ENCODE measurements at regions not wholly inside any gene's neighbourhood (a gene's known extent, or its start where the extent isn't known, plus 50 kb on each side); places are given as distances from the start of the nearest gene placed in this dataset.
A peak's percentile ranks its signal among the peaks of the same experiment; 100 is the strongest.

DNA sequence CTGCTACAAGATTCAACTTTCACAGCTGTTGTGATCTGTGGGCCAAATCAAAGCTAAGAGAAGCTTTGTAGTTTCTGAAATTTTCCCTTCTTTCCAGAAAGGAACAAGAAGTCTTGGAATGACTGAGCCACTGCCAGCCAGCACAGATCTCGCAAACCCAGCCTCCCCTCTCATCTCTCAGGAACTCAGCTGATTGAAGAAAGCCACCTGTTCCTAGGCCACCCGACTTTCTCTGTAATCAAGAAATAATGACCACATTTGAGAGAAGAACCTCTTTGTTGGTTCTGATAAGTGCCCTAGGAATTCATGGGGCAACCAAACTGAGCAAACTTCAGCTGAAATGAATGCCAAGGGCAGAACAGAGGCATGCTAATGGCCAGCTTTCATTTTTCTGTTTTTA, 61.7 kb downstream of the HDGFL1 start:
- in situ Hi-C loops (cut with MboI; ENCODE audit: low sequenced_read_pairs) = no loop called here
- Histone ChIP-seq H4K91ac (ENCODE audit: insufficient read depth, low read depth, low read length) (no peak overlapping the region), H3K4me1 (ENCODE audit: control insufficient read depth, insufficient read depth, low read length) (no peaks in the 10 kb centered on the region; the same call in 1 of the 2 replicates), H3K9ac (ENCODE audit: low read depth, low read length) (no peak overlapping the region), H4K5ac (ENCODE audit: low read depth, low read length) (no peak overlapping the region), H2BK5ac (ENCODE audit: low read depth, low read length, poor library complexity, severe bottlenecking) (no peak overlapping the region), H2AFZ (replicated peaks; ENCODE audit: low read length, poor library complexity) (no peak overlapping the region), H2BK120ac (ENCODE audit: low read depth, low read length) (no peak overlapping the region), H3K79me1 (ENCODE audit: low read depth in 1 of 2, low read length in 2 of 2) (no peaks in the 10 kb centered on the region), H3K4ac (ENCODE audit: low read depth, low read length) (no peak overlapping the region), H3K23ac (ENCODE audit: low read depth, low read length) (no peak overlapping the region), H4K8ac (ENCODE audit: low read depth in 2 of 2, low read length in 2 of 2) (no peak overlapping the region), H3K18ac (ENCODE audit: low read depth, low read length) (no peak overlapping the region), H4K20me1 (ENCODE audit: insufficient read depth, low read length) (no peaks in the 10 kb centered on the region), H2AK9ac (replicated peaks; ENCODE audit: low read depth, low read length, poor library complexity) (no peak overlapping the region), H2AK5ac (ENCODE audit: low read depth, low read length) (no peak overlapping the region), H3K27ac (ENCODE audit: insufficient read depth, low read length) (peak overlapping the region; percentile 4; the same call in 1 of the 2 replicates), H3K9me3 (ENCODE audit: control insufficient read depth, insufficient read depth, low read length) (peaks cover 2% of the 10 kb centered on the region), H3K4me2 (ENCODE audit: low read depth, low read length) (peak overlapping the region; percentile 40), H2BK20ac (ENCODE audit: low read depth, low read length) (no peak overlapping the region), H3K14ac (replicated peaks; ENCODE audit: low read depth, low read length) (no peak overlapping the region), H3K27me3 (ENCODE audit: control insufficient read depth, insufficient read depth, low read length) (no peaks in the 10 kb centered on the region), H3K56ac (ENCODE audit: extremely low read depth, insufficient read depth, low read length) (no peak overlapping the region), H2BK15ac (ENCODE audit: low read depth, low read length) (no peak overlapping the region), H3K36me3 (ENCODE audit: control insufficient read depth, insufficient read depth, low read length) (no peaks in the 10 kb centered on the region), H3K4me3 (ENCODE audit: insufficient read depth, low read depth, low read length) (no peak overlapping the region), H3K9me1 (ENCODE audit: insufficient read depth, low read length) (no peaks in the 10 kb centered on the region)
- peak; percentile 65 for DNase-seq
- no CpG with 5 or more reads among the region's 2 CpGs for WGBS, 2 experiments (ENCODE audit: extremely low coverage in 2 of 2, insufficient read length in 1 of 2)
- intact Hi-C loops (cut with micrococcal nuclease) = no loop called here
- POLR2A ChIA-PET (ENCODE audit: unreplicated experiment) = interaction anchor here (0.5 kb wide), 1 partner anchor 85 kb away, joined by 5 read pairs; no protein-coding TSS in a partner anchor
- CTCF ChIA-PET = interaction anchor here (0.6 to 1.9 kb wide), 2 partner anchors 12 to 1031 kb away, joined by 3 to 6 read pairs; no protein-coding TSS in a partner anchor
- dilution Hi-C loops (cut with HindIII; ENCODE audit: low sequenced_read_pairs, unreplicated experiment) = no loop called here
- peak; percentile 85 for ATAC-seq (ENCODE audit: low read depth)
- TF ChIP-seq, protein P1, sequence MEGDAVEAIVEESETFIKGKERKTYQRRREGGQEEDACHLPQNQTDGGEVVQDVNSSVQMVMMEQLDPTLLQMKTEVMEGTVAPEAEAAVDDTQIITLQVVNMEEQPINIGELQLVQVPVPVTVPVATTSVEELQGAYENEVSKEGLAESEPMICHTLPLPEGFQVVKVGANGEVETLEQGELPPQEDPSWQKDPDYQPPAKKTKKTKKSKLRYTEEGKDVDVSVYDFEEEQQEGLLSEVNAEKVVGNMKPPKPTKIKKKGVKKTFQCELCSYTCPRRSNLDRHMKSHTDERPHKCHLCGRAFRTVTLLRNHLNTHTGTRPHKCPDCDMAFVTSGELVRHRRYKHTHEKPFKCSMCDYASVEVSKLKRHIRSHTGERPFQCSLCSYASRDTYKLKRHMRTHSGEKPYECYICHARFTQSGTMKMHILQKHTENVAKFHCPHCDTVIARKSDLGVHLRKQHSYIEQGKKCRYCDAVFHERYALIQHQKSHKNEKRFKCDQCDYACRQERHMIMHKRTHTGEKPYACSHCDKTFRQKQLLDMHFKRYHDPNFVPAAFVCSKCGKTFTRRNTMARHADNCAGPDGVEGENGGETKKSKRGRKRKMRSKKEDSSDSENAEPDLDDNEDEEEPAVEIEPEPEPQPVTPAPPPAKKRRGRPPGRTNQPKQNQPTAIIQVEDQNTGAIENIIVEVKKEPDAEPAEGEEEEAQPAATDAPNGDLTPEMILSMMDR (conservative IDR thresholded peaks at IDR 0.05; ENCODE audit: low read depth, low read length) = no peak
- TF ChIP-seq FOS (IDR thresholded peaks at IDR 0.05; ENCODE audit: low read depth, low read length) = no peak
- no peak for TF ChIP-seq CEBPB (IDR thresholded peaks at IDR 0.05; ENCODE audit: low read depth, low read length)
- no peak for TF ChIP-seq RAD21 (IDR thresholded peaks at IDR 0.05; ENCODE audit: low read length)
- no peak for TF ChIP-seq MXI1 (IDR thresholded peaks at IDR 0.05; ENCODE audit: borderline replicate concordance, low read depth, low read length)
- no peak for TF ChIP-seq NFE2L2 (IDR thresholded peaks at IDR 0.05; ENCODE audit: low read depth, low read length)
- TF ChIP-seq POLR2A (IDR thresholded peaks at IDR 0.05; ENCODE audit: low read depth, low read length) = no peak
- no peak for TF ChIP-seq RFX5 (IDR thresholded peaks at IDR 0.05; ENCODE audit: low read depth, low read length)
- no peak for TF ChIP-seq USF2 (IDR thresholded peaks at IDR 0.05; ENCODE audit: low read depth, low read length)
- TF ChIP-seq MAZ (IDR thresholded peaks at IDR 0.05; ENCODE audit: borderline replicate concordance, low read depth, low read length) = no peak
- no TSS peak for BruUV-seq (replicated peaks)
